Renal cortex interstitium (tissue), 11 donors: ENCODE measurements at regions not wholly inside any gene's neighbourhood (a gene's known extent, or its start where the extent isn't known, plus 50 kb on each side); places are given as distances from the start of the nearest gene placed in this dataset.
"Not testable (repeated sequence)": the region's sequence is repeated elsewhere in the genome, so short reads cannot be mapped to it uniquely, and the experiment has no call there.

Experiments used
- DNase-seq, 11 donors: peaks; one replicate each; pipeline ENCODE4 v3.0.0-alpha.2; 2013; ENCODE audit warnings: low read depth in 9 of 11, low spot score in 4 of 11; ENCODE audit errors: extremely low read depth in 1 of 11

- DNase-seq, result no peak
Observed at GRCh38 chr15:60237446-60237845, 160.3 kb downstream of the ANXA2 start.

DNA sequence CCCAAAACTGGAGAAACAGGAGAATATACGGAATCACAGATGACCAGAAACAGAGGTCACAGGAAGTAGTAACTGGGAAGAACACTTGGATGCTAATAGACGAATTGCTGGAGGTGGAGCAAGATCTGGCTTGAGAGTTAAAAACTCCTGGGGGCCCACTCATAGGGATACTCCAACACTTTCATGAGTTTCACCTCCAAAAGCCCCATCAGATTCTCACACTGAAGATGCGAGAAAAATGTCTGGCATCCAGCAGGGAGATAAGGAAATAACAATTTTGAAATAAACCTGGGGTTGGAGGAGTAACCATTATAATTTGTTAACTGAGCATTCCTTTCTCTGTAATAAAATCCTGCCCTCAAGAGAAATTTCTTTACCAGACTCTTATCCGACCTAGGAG lies 154.0 kb downstream of the ANXA2 start:
- no peak for DNase-seq

- no peak for DNase-seq
Observed at GRCh38 chr15:60244813-60245212, 153.0 kb downstream of the ANXA2 start.

- no peak for DNase-seq
Observed at GRCh38 chr15:60250316-60250715, 147.5 kb downstream of the ANXA2 start.

DNA sequence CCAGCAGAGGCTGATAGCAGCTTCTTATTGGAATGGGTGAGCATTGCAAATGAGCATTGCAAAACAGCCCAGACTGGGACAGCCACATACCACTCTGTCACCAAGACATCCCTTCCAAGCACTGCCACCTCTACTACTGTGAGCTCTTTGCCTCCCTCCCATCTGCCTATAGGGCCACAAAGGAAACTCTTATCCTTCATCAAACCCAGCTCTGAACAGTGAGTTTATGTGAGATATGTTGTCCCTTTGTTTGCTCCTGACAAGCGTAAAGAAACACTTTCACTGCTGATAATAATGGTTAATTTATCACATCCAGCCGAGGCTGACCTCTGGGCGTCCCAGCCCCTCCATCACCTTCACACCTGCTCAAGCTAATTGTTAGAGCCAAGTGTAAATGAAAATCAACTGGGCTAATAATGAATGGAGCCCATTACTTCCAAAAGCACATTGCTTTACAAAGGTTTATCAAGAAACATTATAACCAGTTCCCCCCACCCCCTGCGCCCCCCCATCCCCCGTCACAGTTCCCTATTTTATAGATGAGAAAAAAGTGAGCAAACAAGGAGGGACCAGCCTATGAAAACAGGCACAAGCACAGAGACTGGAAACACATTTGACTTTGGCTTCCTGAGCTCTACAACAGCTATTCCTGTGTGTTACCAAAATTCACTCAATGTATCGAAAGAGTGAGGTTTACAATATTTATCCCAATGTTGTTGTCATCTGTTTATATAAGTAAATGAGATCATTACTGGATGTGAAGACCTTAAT lies 146.3 kb downstream of the ANXA2 start:
- no peak for DNase-seq

GRCh38 chr15:60254416-60254815 lies 143.4 kb downstream of the ANXA2 start:
- no peak for DNase-seq

DNA sequence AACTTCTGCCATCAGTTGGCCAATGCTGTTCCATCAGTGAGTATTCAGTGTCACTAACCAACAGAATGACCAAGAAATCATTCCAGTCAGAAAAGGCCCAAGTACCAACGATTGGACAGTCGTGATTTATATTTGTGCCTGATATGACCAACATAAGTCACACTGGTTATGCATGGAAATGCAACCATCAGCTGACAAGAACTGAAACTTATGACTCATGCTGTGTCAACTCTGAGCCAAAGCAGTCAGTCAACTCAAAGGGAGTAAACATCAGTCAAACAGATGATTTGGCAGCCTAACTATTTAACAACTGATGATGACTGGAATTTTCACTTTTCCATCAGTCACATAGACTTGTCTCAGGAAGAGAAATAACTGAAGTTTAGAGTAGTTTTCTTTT lies 142.4 kb downstream of the ANXA2 start:
- no peak for DNase-seq

DNA sequence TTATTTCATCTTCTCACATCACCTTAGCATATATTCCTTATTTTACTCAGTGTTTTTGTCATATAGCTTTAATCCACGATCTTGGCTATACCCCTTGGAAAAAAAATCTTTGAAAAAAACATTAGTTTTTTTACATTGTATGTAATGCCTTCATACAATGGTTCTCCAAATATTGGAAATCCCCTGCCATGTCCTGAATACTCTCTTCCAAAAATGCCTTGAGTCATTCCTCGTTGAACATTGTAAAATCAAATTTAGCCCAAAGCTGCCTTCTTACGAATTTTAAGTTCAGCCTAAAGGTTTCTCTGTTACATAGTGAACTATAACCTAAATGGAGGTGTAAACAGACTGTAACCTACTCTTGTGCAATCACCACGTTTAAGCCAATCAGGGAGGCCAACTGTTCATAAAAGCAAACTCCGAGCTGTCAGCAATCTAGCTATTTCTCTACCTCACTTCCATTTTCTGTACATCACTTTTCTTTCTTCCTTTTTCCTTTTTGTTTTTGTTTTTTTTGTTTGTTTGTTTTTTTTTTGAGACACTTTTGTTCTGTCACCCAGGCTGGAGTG lies 140.1 kb downstream of the ANXA2 start:
- DNase-seq, result no peak

- DNase-seq, result no peak
Observed at GRCh38 chr15:60259469-60259868, 138.3 kb downstream of the ANXA2 start.

DNA sequence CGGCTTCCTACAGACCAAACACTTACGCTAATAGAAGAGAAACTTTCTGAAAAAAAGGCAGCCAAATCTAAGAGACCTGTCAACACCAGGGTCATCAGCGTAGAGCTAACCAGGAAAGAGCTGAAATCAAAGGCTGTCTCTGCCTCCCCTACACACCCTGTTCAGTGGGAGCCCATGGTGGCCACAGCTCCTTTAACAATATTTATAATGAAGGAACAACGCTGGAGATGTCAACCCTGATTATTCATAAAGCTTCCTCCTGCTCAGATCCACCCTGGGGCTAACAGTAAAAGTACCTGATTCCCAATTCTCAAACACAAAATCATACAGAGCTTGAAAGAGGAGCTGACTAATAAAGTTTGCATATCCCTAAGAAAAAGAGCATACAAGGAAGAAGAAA lies 133.7 kb downstream of the ANXA2 start:
- DNase-seq, result no peak

- DNase-seq, result peak in 7 of 11 donors; percentile 12 to 52 (median 37)
Observed at GRCh38 chr15:60264566-60264965, 133.2 kb downstream of the ANXA2 start.

DNA sequence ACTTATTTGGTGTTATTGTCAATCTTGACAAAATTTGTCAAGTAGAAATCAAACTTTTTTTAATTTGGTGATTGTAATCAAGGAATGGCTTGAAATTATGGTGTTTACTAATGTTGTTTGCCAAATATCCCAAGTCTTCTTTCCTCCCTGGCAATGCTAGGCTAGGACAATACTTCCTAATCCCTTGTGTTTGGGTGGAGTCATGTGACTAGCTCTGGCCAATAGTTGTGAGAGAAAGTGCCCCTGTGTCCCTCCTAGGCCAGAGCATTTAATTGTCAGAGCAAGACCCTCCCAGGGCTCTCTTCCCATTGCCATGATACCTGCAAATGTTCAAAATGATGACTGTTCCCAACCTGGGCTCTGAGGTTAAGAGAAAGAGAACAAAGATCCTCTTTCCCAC lies 132.7 kb downstream of the ANXA2 start:
- no peak for DNase-seq

- no peak for DNase-seq
Observed at GRCh38 chr15:60272623-60273022, 125.2 kb downstream of the ANXA2 start.

DNA sequence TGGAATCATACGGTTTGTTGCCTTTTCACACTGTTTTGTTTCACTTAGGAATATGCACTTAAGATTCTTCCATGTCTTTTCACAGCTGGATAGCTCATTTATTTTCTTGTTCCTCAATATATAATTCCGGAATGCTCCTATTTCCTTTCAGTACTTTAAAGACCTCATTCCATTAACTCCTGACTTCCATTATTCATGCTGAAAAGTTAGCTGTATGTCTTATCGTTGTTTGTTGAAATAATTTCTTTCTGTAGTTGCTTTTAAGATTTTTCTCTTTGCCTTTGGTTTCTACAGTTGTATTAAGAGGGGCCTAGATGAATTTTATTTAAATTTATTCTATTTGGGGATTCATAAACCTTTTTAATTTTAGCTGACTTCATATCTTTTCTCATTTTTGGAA lies 122.2 kb downstream of the ANXA2 start:
- DNase-seq, result no peak

GRCh38 chr15:60278879-60279278 lies 118.9 kb downstream of the ANXA2 start:
- peak in 3 of 11 donors; percentile 12 to 42 (median 28) for DNase-seq

- no peak for DNase-seq
Observed at GRCh38 chr15:60280259-60280658, 117.5 kb downstream of the ANXA2 start.

- no peak for DNase-seq
Observed at GRCh38 chr15:60283936-60284335, 113.8 kb downstream of the ANXA2 start.

GRCh38 chr15:60295901-60296300 lies 101.9 kb downstream of the ANXA2 start:
- not testable (repeated sequence) for DNase-seq

GRCh38 chr15:60297047-60297446 lies 100.7 kb downstream of the ANXA2 start:
- DNase-seq, result no peak
